GM23338 (cell line): ENCODE measurements at regions not wholly inside any gene's neighbourhood (a gene's known extent, or its start where the extent isn't known, plus 50 kb on each side); places are given as distances from the start of the nearest gene placed in this dataset.

Source experiments
- ATAC-seq: fragments of 200-7000 bp; cut with Tn5 transposase; 3 replicates; pipeline ENCODE4 v1.9.1; 2020
- DNase-seq: peaks from one replicate; pipeline ENCODE4 v3.0.0-alpha.2; 2015; ENCODE audit warnings: low spot score
- H2AFZ ChIP-seq: fragments of 200-600 bp; sonication (generic); 2 replicates; pipeline ENCODE4 v1.8.0; 2016; ENCODE audit warnings: antibody characterized with exemption, mild to moderate bottlenecking, moderate library complexity
- H3F3A ChIP-seq: fragments of 200-600 bp; sonication (generic); replicated peaks from 2 replicates; pipeline ENCODE4 v1.8.0; 2017; ENCODE audit warnings: antibody characterized with exemption, mixed run types, low read depth
- H3K27ac ChIP-seq: fragments of 200-600 bp; sonication (generic); 2 replicates; pipeline ENCODE4 v1.6.1; 2016; ENCODE audit warnings: low read depth
- H3K27me3 ChIP-seq: fragments of 200-600 bp; sonication (generic); 2 replicates; pipeline ENCODE4 v1.8.0; 2016; ENCODE audit warnings: mild to moderate bottlenecking, mixed run types, moderate library complexity; ENCODE audit not compliant: insufficient read depth
- H3K36me3 ChIP-seq: fragments of 200-600 bp; sonication (generic); 2 replicates; pipeline ENCODE4 v1.8.0; 2016; ENCODE audit warnings: mild to moderate bottlenecking; ENCODE audit not compliant: insufficient read depth
- H3K4me1 ChIP-seq: fragments of 200-600 bp; sonication (generic); 2 replicates; pipeline ENCODE4 v1.8.0; 2016; ENCODE audit warnings: mild to moderate bottlenecking, moderate library complexity; ENCODE audit not compliant: insufficient read depth
- H3K4me2 ChIP-seq: fragments of 200-600 bp; sonication (generic); 2 replicates; pipeline ENCODE4 v1.7.1; 2017; ENCODE audit warnings: mixed run types
- H3K4me3 ChIP-seq: fragments of 200-600 bp; sonication (generic); 2 replicates; pipeline ENCODE4 v1.6.1; 2016; ENCODE audit warnings: mixed run types
- H3K79me2 ChIP-seq: fragments of 200-600 bp; sonication (generic); replicated peaks from 2 replicates; pipeline ENCODE4 v1.8.0; 2017; ENCODE audit warnings: mild to moderate bottlenecking; ENCODE audit not compliant: insufficient read depth
- H3K9me2 ChIP-seq: fragments of 200-600 bp; sonication (generic); 2 replicates; pipeline ENCODE4 v1.8.0; 2017; ENCODE audit not compliant: insufficient read depth
- H4K20me1 ChIP-seq: fragments of 200-600 bp; sonication (generic); replicated peaks from 2 replicates; pipeline ENCODE4 v1.8.0; 2017; ENCODE audit warnings: mild to moderate bottlenecking; ENCODE audit not compliant: insufficient read depth
- H3K27ac Mint-ChIP-seq: 2 replicates; pipeline ENCODE4 v1.8.0; 2020; ENCODE audit warnings: inconsistent platforms, mild to moderate bottlenecking, moderate library complexity, mixed read lengths
- H3K27me3 Mint-ChIP-seq: 3 replicates; pipeline ENCODE4 v1.8.0; 2022; ENCODE audit warnings: low read depth, mild to moderate bottlenecking, moderate library complexity, mixed read lengths, inconsistent platforms; ENCODE audit not compliant: insufficient read depth, poor library complexity
- H3K36me3 Mint-ChIP-seq: 3 replicates; pipeline ENCODE4 v1.8.0; 2021; ENCODE audit warnings: low read depth, mild to moderate bottlenecking, inconsistent platforms, moderate library complexity, mixed read lengths
- H3K4me1 Mint-ChIP-seq: 3 replicates; pipeline ENCODE4 v1.8.0; 2020; ENCODE audit warnings: mild to moderate bottlenecking, inconsistent platforms, mixed read lengths
- H3K4me3 Mint-ChIP-seq: 3 replicates; pipeline ENCODE4 v1.8.0; 2021; ENCODE audit warnings: moderate library complexity, mild to moderate bottlenecking, inconsistent platforms, mixed read lengths
- H3K9me3 Mint-ChIP-seq: 3 replicates; pipeline ENCODE4 v1.8.0; 2020; ENCODE audit warnings: moderate library complexity, mild to moderate bottlenecking, inconsistent platforms, mixed read lengths
- CREB1 ChIP-seq: fragments of 250-450 bp; sonication (Bioruptor Pico); IDR thresholded peaks from 2 replicates; pipeline ENCODE4 v1.5.0; 2020; ENCODE audit warnings: low read depth, mild to moderate bottlenecking, moderate library complexity
- CTCF ChIP-seq, 2 experiments: fragments of 200-600 bp in 1 of 2; sonication (generic) in 1 of 2; conservative IDR thresholded peaks; 2 replicates each; pipeline versions ENCODE4 v1.5.1 to v1.6.1; 2016 to 2017; ENCODE audit warnings: antibody characterized with exemption in 2 of 2, low read depth in 2 of 2, mild to moderate bottlenecking in 2 of 2, moderate library complexity in 1 of 2
- ETS1 ChIP-seq: IDR thresholded peaks from 2 replicates; pipeline ENCODE4 v1.6.1; 2016; ENCODE audit warnings: antibody characterized with exemption
- EZH2 ChIP-seq: fragments of 200-600 bp; sonication (generic); IDR thresholded peaks from one replicate; pipeline ENCODE4 v1.8.0; 2017; ENCODE audit warnings: antibody characterized with exemption, mild to moderate bottlenecking, low read depth; ENCODE audit not compliant: unreplicated experiment
- NANOG ChIP-seq: IDR thresholded peaks from 2 replicates; pipeline ENCODE4 v1.6.1; 2016; ENCODE audit warnings: antibody characterized with exemption, borderline replicate concordance
- POLR2AphosphoS5 ChIP-seq: IDR thresholded peaks from 2 replicates; pipeline ENCODE4 v1.6.1; 2016; ENCODE audit warnings: antibody characterized with exemption, low read depth
- REST ChIP-seq: IDR thresholded peaks from one replicate; pipeline ENCODE4 v1.6.1; 2018; ENCODE audit warnings: antibody characterized with exemption; ENCODE audit not compliant: unreplicated experiment
- STAT1 ChIP-seq: IDR thresholded peaks from one replicate; pipeline ENCODE4 v1.6.1; 2016; ENCODE audit warnings: antibody characterized with exemption; ENCODE audit not compliant: unreplicated experiment

GRCh38 chr2:228902176-228902575, 368.9 kb downstream of the PID1 start (continued):
- TF ChIP-seq REST, result no peak
- no peak for TF ChIP-seq EZH2
- TF ChIP-seq STAT1, result no peak
- TF ChIP-seq CREB1 (CRISPR knock-in tag), result no peak
- TF ChIP-seq CTCF (conservative IDR thresholded peaks at IDR 0.05; ENCODE audit: low read depth in 2 of 2), result no peak
- no peak for TF ChIP-seq NANOG
- TF ChIP-seq POLR2AphosphoS5, result no peak
- TF ChIP-seq ETS1, result no peak

- Histone ChIP-seq H2AFZ (no peak overlapping the region), H3F3A (no peaks in the 10 kb centered on the region), H3K9me2 (peaks cover 4% of the 10 kb centered on the region; the same call in 1 of the 2 replicates), H4K20me1 (no peaks in the 10 kb centered on the region), H3K4me2 (no peak overlapping the region), H3K79me2 (no peaks in the 10 kb centered on the region), H3K27me3 (no peaks in the 10 kb centered on the region), H3K4me3 (no peak overlapping the region), H3K27ac (no peak overlapping the region), H3K4me1 (no peaks in the 10 kb centered on the region), H3K36me3 (no peaks in the 10 kb centered on the region)
- TF ChIP-seq CREB1 (CRISPR knock-in tag), result no peak
- DNase-seq (no peak), ATAC-seq (no peak)
- Mint-ChIP-seq H3K9me3 (no peaks in the 10 kb centered on the region), H3K27me3 (no peaks in the 10 kb centered on the region), H3K4me1 (no peaks in the 10 kb centered on the region), H3K4me3 (no peak overlapping the region), H3K27ac (no peak overlapping the region), H3K36me3 (no peaks in the 10 kb centered on the region)
Measured at GRCh38 chr2:228901531-228901930, 369.6 kb downstream of the PID1 start.
